ENCODE measurements at regions not wholly inside any gene's neighbourhood (a gene's known extent, or its start where the extent isn't known, plus 50 kb on each side); places are given as distances from the start of the nearest gene placed in this dataset.

DNA sequence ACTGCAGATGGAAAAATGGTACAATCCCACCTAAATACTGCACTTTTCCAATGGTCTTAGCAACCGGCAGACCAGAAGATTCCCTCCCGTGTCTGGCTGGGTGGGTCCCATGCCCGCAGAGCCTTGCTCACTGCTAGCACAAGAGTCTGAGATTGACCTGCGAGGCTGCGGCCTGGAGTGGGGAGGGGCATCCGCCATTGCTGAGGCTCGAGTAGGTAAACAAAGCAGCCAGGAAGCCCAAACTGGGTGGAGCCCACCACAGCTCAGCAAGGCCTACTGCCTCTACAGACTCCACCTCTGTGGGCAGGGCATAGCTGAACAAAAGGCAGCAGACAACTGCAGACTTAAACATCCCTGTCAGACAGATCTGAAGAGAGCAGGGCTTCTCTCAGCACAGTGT lies 221.6 kb upstream of the CTNND2 start (continued):
- TF ChIP-seq, protein P1, sequence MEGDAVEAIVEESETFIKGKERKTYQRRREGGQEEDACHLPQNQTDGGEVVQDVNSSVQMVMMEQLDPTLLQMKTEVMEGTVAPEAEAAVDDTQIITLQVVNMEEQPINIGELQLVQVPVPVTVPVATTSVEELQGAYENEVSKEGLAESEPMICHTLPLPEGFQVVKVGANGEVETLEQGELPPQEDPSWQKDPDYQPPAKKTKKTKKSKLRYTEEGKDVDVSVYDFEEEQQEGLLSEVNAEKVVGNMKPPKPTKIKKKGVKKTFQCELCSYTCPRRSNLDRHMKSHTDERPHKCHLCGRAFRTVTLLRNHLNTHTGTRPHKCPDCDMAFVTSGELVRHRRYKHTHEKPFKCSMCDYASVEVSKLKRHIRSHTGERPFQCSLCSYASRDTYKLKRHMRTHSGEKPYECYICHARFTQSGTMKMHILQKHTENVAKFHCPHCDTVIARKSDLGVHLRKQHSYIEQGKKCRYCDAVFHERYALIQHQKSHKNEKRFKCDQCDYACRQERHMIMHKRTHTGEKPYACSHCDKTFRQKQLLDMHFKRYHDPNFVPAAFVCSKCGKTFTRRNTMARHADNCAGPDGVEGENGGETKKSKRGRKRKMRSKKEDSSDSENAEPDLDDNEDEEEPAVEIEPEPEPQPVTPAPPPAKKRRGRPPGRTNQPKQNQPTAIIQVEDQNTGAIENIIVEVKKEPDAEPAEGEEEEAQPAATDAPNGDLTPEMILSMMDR (conservative IDR thresholded peaks at IDR 0.05; ENCODE audit: low read depth in 2 of 2): no peak

DNA sequence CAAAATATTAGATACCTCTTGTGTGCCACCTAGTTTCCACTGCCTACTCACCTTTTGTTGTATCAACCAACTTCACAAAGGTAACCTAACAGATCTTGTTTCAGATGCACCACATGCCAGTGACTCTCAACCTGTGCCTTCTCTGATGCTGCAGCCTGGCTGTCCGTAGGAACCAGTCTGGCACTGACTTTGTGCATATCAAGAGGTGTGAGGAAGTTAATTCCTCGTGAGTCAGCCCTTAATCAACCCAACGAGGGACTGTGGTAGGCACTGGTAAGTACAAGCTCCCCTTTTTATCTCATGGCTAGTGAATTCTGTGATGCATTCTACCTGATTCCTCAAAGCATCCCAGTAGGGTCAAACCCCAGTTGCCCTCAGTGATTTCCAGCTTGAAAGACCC lies 215.4 kb upstream of the CTNND2 start:
- H3K4me1 ChIP-seq (ENCODE audit: insufficient read depth): no peaks in the 10 kb centered on the region
- no peaks in the 10 kb centered on the region for H3K27me3 Mint-ChIP-seq (ENCODE audit: insufficient read depth, low read depth, poor library complexity)
- no peak for DNase-seq (ENCODE audit: low spot score)
- TF ChIP-seq, protein P1 (conservative IDR thresholded peaks at IDR 0.05; ENCODE audit: low read depth in 2 of 2): no peak
- TF ChIP-seq, protein P2, sequence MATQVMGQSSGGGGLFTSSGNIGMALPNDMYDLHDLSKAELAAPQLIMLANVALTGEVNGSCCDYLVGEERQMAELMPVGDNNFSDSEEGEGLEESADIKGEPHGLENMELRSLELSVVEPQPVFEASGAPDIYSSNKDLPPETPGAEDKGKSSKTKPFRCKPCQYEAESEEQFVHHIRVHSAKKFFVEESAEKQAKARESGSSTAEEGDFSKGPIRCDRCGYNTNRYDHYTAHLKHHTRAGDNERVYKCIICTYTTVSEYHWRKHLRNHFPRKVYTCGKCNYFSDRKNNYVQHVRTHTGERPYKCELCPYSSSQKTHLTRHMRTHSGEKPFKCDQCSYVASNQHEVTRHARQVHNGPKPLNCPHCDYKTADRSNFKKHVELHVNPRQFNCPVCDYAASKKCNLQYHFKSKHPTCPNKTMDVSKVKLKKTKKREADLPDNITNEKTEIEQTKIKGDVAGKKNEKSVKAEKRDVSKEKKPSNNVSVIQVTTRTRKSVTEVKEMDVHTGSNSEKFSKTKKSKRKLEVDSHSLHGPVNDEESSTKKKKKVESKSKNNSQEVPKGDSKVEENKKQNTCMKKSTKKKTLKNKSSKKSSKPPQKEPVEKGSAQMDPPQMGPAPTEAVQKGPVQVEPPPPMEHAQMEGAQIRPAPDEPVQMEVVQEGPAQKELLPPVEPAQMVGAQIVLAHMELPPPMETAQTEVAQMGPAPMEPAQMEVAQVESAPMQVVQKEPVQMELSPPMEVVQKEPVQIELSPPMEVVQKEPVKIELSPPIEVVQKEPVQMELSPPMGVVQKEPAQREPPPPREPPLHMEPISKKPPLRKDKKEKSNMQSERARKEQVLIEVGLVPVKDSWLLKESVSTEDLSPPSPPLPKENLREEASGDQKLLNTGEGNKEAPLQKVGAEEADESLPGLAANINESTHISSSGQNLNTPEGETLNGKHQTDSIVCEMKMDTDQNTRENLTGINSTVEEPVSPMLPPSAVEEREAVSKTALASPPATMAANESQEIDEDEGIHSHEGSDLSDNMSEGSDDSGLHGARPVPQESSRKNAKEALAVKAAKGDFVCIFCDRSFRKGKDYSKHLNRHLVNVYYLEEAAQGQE (IDR thresholded peaks at IDR 0.05; ENCODE audit: unreplicated experiment): no peak
- TF ChIP-seq CREB1 (CRISPR knock-in tag; IDR thresholded peaks at IDR 0.05; ENCODE audit: low read depth): no peak
- no peak for TF ChIP-seq NANOG (IDR thresholded peaks at IDR 0.05; ENCODE audit: borderline replicate concordance)
- TF ChIP-seq POLR2AphosphoS5 (IDR thresholded peaks at IDR 0.05; ENCODE audit: low read depth): no peak
- no peak for TF ChIP-seq ZNF114 (CRISPR knock-in tag; IDR thresholded peaks at IDR 0.05)
- TF ChIP-seq, protein P3, sequence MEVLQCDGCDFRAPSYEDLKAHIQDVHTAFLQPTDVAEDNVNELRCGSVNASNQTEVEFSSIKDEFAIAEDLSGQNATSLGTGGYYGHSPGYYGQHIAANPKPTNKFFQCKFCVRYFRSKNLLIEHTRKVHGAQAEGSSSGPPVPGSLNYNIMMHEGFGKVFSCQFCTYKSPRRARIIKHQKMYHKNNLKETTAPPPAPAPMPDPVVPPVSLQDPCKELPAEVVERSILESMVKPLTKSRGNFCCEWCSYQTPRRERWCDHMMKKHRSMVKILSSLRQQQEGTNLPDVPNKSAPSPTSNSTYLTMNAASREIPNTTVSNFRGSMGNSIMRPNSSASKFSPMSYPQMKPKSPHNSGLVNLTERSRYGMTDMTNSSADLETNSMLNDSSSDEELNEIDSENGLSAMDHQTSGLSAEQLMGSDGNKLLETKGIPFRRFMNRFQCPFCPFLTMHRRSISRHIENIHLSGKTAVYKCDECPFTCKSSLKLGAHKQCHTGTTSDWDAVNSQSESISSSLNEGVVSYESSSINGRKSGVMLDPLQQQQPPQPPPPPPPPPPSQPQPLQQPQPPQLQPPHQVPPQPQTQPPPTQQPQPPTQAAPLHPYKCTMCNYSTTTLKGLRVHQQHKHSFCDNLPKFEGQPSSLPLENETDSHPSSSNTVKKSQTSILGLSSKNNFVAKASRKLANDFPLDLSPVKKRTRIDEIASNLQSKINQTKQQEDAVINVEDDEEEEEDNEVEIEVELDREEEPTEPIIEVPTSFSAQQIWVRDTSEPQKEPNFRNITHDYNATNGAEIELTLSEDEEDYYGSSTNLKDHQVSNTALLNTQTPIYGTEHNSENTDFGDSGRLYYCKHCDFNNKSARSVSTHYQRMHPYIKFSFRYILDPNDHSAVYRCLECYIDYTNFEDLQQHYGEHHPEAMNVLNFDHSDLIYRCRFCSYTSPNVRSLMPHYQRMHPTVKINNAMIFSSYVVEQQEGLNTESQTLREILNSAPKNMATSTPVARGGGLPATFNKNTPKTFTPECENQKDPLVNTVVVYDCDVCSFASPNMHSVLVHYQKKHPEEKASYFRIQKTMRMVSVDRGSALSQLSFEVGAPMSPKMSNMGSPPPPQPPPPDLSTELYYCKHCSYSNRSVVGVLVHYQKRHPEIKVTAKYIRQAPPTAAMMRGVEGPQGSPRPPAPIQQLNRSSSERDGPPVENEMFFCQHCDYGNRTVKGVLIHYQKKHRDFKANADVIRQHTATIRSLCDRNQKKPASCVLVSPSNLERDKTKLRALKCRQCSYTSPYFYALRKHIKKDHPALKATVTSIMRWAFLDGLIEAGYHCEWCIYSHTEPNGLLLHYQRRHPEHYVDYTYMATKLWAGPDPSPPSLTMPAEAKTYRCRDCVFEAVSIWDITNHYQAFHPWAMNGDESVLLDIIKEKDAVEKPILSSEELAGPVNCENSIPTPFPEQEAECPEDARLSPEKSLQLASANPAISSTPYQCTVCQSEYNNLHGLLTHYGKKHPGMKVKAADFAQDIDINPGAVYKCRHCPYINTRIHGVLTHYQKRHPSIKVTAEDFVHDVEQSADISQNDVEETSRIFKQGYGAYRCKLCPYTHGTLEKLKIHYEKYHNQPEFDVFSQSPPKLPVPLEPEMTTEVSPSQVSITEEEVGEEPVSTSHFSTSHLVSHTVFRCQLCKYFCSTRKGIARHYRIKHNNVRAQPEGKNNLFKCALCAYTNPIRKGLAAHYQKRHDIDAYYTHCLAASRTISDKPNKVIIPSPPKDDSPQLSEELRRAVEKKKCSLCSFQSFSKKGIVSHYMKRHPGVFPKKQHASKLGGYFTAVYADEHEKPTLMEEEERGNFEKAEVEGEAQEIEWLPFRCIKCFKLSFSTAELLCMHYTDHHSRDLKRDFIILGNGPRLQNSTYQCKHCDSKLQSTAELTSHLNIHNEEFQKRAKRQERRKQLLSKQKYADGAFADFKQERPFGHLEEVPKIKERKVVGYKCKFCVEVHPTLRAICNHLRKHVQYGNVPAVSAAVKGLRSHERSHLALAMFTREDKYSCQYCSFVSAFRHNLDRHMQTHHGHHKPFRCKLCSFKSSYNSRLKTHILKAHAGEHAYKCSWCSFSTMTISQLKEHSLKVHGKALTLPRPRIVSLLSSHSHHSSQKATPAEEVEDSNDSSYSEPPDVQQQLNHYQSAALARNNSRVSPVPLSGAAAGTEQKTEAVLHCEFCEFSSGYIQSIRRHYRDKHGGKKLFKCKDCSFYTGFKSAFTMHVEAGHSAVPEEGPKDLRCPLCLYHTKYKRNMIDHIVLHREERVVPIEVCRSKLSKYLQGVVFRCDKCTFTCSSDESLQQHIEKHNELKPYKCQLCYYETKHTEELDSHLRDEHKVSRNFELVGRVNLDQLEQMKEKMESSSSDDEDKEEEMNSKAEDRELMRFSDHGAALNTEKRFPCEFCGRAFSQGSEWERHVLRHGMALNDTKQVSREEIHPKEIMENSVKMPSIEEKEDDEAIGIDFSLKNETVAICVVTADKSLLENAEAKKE (CRISPR knock-in tag; IDR thresholded peaks at IDR 0.05): no peak
- no peak for TF ChIP-seq ZNF331 (CRISPR knock-in tag; IDR thresholded peaks at IDR 0.05; ENCODE audit: low read depth)
- TF ChIP-seq EZH2 (IDR thresholded peaks at IDR 0.05; ENCODE audit: low read depth, unreplicated experiment): no peak
- TF ChIP-seq, protein P4, sequence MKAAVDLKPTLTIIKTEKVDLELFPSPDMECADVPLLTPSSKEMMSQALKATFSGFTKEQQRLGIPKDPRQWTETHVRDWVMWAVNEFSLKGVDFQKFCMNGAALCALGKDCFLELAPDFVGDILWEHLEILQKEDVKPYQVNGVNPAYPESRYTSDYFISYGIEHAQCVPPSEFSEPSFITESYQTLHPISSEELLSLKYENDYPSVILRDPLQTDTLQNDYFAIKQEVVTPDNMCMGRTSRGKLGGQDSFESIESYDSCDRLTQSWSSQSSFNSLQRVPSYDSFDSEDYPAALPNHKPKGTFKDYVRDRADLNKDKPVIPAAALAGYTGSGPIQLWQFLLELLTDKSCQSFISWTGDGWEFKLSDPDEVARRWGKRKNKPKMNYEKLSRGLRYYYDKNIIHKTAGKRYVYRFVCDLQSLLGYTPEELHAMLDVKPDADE (IDR thresholded peaks at IDR 0.05): no peak
- no peak for TF ChIP-seq EZH2phosphoT487 (IDR thresholded peaks at IDR 0.05; ENCODE audit: unreplicated experiment)

More for the DNA sequence above, 215.4 kb upstream of the CTNND2 start:
- no peak for ATAC-seq
- Mint-ChIP-seq H3K4me3 (no peak overlapping the region), H3K27ac (no peak overlapping the region), H3K9me3 (no peaks in the 10 kb centered on the region), H3K36me3 (ENCODE audit: low read depth) (no peaks in the 10 kb centered on the region), H3K4me1 (no peaks in the 10 kb centered on the region)
- Histone ChIP-seq H3K27ac (ENCODE audit: low read depth) (no peak overlapping the region), H3K4me3 (no peak overlapping the region), H3K9me2 (ENCODE audit: insufficient read depth) (0 out of 2 replicates have a peak, but pooled peaks cover 3% of the 10 kb centered on the region), H2AFZ (no peak overlapping the region), H3K79me2 (replicated peaks; ENCODE audit: insufficient read depth) (no peaks in the 10 kb centered on the region), H4K20me1 (replicated peaks; ENCODE audit: insufficient read depth) (no peaks in the 10 kb centered on the region), H3K27me3 (ENCODE audit: insufficient read depth) (no peaks in the 10 kb centered on the region), H3K36me3 (ENCODE audit: insufficient read depth) (no peaks in the 10 kb centered on the region), H3F3A (replicated peaks; ENCODE audit: low read depth) (no peaks in the 10 kb centered on the region), H3K4me2 (no peak overlapping the region)

Measured in GM23338 (cell line).